HPDE6-E6E7 (cell line): ENCODE measurements at regions not wholly inside any gene's neighbourhood (a gene's known extent, or its start where the extent isn't known, plus 50 kb on each side); places are given as distances from the start of the nearest gene placed in this dataset.
"Not testable (repeated sequence)": the region's sequence is repeated elsewhere in the genome, so short reads cannot be mapped to it uniquely, and the experiment has no call there.

Experiments
- DNase-seq: peaks from one replicate; pipeline ENCODE4 v3.0.0; 2011; ENCODE audit warnings: missing footprints; ENCODE audit errors: extremely low spot score

DNA sequence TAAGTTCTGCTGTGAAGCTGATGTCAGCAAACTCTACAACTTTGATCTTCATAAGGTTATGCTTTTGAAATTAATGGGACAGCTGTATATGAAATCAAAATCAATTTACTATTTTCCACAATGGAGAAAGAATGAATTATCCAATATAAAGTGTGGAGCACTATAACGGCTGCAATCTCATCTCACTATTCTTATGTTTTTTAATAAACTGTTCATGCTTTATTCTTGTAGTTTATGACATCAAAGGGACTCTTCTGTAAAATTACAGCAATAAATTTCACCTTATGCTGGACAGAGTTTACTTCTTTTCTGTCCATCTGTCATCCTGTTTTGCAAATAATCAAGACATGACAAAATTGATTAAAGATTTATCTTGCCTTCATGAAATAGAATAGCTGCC, 192.5 kb downstream of the TECRL start:
- no peak for DNase-seq

DNA sequence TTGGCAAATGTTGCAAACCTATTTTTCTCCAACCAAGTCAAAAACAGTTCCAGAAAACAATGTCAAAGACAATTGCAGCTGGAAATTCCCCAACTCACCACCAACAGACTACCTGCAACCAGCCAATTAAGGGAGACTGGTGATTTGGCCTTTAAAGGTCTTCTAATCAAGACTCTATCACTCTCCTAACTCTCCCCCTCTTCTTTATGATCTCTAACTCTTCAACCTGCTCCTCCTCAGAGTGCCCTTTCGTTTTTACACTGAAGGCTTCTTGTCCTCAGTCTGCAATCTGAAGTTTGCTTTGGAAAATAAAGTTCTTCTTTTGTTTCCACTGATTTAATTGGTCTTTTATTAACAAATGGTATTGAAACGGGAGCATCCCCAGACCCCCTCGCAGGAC, 203.9 kb downstream of the TECRL start:
- no peak for DNase-seq

GRCh38 chr4:64200001-64200555, 209.2 kb downstream of the TECRL start:
- DNase-seq: no peak

- DNase-seq: no peak
These were observed 213.7 kb downstream of the TECRL start for GRCh38 chr4:64195582-64195981.

- no peak for DNase-seq
These were observed 216.4 kb downstream of the TECRL start for GRCh38 chr4:64192731-64193412.

GRCh38 chr4:64174247-64174882, 234.9 kb downstream of the TECRL start:
- DNase-seq: no peak

DNA sequence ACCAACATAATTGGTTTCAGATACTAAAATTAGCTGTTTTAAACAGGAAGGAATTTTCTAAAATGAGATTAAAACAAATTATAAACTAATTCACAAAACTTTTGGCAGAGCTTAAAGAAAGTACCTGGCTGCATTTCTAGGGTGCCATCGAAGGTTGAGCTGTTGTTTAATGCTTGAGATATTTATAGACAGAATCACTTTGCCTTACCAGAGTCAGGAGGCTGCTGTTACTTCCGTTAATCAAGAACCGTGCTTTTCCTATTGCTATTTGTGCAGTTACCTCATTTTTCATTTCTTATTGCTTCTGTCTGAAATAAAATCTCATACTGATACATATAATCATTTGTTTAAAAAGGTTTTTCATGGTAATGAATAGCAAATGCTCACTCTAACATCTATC, 242.9 kb downstream of the TECRL start:
- DNase-seq: no peak

- DNase-seq: peak; percentile 29
These were observed 250.5 kb downstream of the TECRL start for GRCh38 chr4:64158648-64159326.

GRCh38 chr4:64157397-64157796, 251.9 kb downstream of the TECRL start:
- DNase-seq: no peak

GRCh38 chr4:64156253-64156652, 253.0 kb downstream of the TECRL start:
- DNase-seq: no peak

- DNase-seq: no peak
These were observed 263.2 kb downstream of the TECRL start for GRCh38 chr4:64146030-64146429.

DNA sequence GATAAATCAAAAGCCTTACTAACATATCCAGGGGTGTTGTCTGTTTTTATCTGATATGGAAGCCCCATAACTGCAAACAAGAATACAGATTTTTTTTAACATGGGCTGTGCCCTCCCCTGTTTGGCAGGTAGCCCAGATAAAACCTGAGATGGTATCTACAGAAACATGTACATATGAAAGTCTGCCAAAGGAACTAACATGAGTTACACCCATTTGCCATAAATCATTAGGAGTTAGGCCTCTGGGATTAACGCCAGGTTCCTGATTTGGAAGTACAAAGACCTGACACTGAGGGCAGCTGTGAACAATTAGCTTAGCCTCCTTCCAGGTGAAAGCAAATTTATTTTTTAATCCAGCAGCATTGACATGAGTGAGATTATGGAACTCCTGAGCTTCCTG, 264.3 kb downstream of the TECRL start:
- no peak for DNase-seq

DNA sequence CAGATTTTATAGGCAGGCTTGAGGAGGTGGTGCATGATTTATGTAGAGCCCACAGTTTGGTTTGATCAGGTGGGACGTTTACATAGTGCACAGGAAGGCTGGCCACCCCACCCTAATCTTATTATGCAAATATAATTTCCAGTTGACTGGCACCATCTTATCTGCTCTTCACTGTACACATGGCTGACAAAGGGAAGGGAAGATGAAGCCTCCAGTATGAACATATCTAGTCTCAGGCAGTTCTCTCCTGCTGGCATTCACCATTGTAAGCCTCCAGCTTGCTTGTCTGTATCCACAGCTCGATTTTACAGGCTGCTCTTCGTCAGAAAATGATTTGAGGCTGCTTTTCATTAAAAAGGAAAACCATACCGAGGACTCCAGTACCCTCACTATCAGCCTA, 278.3 kb downstream of the TECRL start:
- no peak for DNase-seq

DNA sequence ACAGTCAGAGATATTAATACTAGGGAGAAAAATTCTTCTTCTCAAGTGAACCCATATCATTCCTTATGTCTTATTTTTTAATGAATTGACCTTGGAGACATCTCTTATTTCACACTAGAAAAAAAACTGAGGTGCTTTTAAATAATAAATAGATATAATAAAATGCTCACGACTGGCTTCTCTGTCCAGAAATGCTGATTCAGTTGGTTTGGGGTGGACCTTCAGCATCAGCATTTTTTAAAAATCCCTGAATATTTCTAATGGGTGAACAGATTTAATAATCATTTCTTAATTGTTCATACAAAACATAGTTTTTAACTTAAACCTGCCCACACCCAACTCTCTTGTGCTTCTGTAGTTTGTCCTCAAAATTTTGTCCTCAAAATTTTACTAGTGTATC, 283.9 kb downstream of the TECRL start:
- no peak for DNase-seq

DNA sequence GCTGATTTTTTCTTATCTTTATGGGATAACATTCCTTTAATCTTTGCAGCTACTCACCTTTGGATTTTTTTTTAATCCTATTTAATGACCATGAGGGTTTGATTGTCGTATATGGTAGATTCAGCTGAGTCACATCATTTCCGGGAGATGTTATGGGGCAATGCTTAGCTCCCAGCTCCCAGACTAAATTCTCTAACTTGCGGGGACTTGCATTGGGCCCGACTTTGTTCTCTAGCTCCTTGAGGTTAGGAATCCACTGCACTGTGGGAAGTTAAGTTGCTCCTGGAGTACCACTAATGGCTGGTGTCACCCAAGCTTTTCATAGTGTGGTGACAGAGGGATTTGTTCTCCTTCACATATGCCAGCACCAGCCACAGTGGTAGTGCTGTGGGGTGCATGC, 287.4 kb downstream of the TECRL start:
- no peak for DNase-seq

GRCh38 chr4:64105903-64106302, 303.3 kb downstream of the TECRL start:
- DNase-seq: no peak

- DNase-seq: no peak
These were observed 313.9 kb downstream of the TECRL start for GRCh38 chr4:64095398-64095797.

GRCh38 chr4:64079316-64079715, 329.9 kb downstream of the TECRL start:
- peak; percentile 3 for DNase-seq

DNA sequence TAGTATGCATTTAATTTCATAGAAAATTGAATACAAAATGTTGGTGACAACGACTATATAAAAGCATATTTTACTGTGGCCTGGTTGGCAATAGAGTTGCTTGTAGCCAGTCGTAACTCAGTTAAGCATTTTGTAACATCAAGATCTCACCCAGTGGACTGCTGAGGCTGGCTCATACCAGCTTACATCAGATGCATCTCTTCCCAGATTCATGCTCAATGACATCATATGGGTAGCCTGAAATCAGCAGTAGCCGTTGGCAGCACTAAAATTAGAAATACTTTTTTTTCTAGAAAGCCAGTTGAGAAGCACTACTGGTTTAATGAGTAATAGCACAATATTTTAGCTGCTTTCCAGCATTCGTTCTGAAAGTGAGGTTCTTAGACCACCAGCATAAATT, 341.2 kb downstream of the TECRL start:
- no peak for DNase-seq

GRCh38 chr4:64062991-64063390, 346.3 kb downstream of the TECRL start:
- DNase-seq: no peak

- not testable (repeated sequence) for DNase-seq
These were observed 372.2 kb downstream of the TECRL start for GRCh38 chr4:64037033-64037432.

DNA sequence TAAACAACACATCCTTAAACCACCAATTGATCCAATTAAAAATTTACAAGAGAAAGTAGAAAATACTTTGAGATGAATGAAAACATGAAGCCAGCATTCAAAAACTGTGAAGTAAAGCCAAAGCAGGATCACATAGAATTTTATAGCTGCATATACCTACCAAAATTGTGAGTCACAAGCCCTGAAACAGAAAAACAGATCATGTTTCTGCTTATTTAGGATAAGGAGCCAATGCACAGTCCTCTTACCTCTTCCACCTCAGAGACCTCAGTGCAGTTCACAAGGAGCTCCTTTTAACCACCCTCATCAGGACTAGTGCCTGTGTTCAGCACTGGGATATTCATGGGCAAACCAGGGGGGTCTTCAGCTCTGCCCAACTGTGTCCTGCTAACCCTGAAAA, 386.7 kb downstream of the TECRL start:
- DNase-seq: no peak

DNA sequence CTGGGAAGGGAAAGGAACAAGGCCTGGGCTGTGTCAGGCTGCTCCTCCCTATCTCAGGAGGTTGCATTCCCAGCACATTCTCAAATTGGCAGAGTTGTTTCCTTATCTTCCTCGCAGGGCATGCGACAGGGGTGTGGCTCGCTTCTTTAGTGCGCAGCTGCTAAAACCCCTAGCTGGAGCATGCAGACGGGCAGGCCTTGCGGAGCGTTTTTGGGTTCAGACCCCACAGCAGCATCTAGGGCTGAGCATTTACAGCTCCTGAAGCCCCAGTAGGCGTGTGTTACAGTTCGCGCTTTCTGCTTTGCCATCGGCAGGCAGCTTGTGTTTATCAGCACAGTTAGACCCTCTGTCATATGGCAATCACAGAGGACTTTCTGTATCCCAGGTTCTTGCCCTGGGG, 392.4 kb downstream of the TECRL start:
- DNase-seq: no peak
